Heart right ventricle (tissue), 16 donors: ENCODE measurements at regions not wholly inside any gene's neighbourhood (a gene's known extent, or its start where the extent isn't known, plus 50 kb on each side); places are given as distances from the start of the nearest gene placed in this dataset.
"Not testable (repeated sequence)": the region's sequence is repeated elsewhere in the genome, so short reads cannot be mapped to it uniquely, and the experiment has no call there.

Experiments
- ATAC-seq, 8 donors: fragments of 200-7000 bp; cut with Tn5 transposase; one replicate each; pipeline ENCODE4 v1.9.1; 2020; ENCODE audit warnings: mild to moderate bottlenecking in 8 of 8, moderate library complexity in 8 of 8, moderate number of reproducible peaks in 1 of 8
- DNase-seq, 2 donors: peaks; one replicate each; pipeline ENCODE4 v3.0.0-alpha.2; 2020
- H3K27ac ChIP-seq, 10 donors: fragments of 200-600 bp; sonication (generic) in 2 of 10; one replicate each; pipeline versions ENCODE4 v1.5.0 to v1.8.0; 2020 to 2022; ENCODE audit warnings: mild to moderate bottlenecking in 3 of 10
- H3K27me3 ChIP-seq, 7 donors: fragments of 200-600 bp; one replicate each; pipeline ENCODE4 v1.8.0; 2021 to 2022; ENCODE audit warnings: mild to moderate bottlenecking in 2 of 7
- H3K36me3 ChIP-seq, 9 donors: fragments of 200-600 bp; sonication (generic) in 1 of 9; one replicate each; pipeline versions ENCODE4 v1.5.0 to v1.8.0; 2020 to 2022; ENCODE audit warnings: mild to moderate bottlenecking in 2 of 9
- H3K4me1 ChIP-seq, 9 donors: fragments of 200-600 bp; sonication (generic) in 1 of 9; one replicate each; pipeline versions ENCODE4 v1.5.0 to v1.8.0; 2020 to 2022; ENCODE audit warnings: mild to moderate bottlenecking in 4 of 9
- H3K4me3 ChIP-seq, 10 donors: fragments of 200-600 bp; sonication (generic) in 2 of 10; one replicate each; pipeline versions ENCODE4 v1.5.0 to v1.8.0; 2020 to 2022; ENCODE audit warnings: mild to moderate bottlenecking in 7 of 10, moderate library complexity in 2 of 10
- H3K9me3 ChIP-seq, 11 donors: fragments of 200-600 bp in 10 of 11; sonication (generic) in 2 of 11; one replicate each; pipeline versions ENCODE4 v1.5.0 to v1.8.0; 2013 to 2022; ENCODE audit warnings: mild to moderate bottlenecking in 2 of 11, control low read depth in 1 of 11, moderate library complexity in 1 of 11
- CTCF ChIP-seq, 9 donors: fragments of 200-600 bp; sonication (generic) in 2 of 9; IDR thresholded peaks; one replicate each; pipeline versions ENCODE4 v1.5.0 to v1.8.0; 2021 to 2022; ENCODE audit warnings: antibody characterized with exemption in 9 of 9, mild to moderate bottlenecking in 5 of 9, moderate library complexity in 1 of 9
- WGBS, 2 donors: extraction: QIAGEN DNeasy Blood & Tissue Kit; methylation state at CpG; one replicate each; pipeline ENCODE4 v1.1.7; 2013; ENCODE audit warnings: inconsistent platforms in 1 of 2; 5-methylcytosine and 5-hydroxymethylcytosine counted together
- intact Hi-C, 10 donors: fragments of 100-400 bp; cut with DNase I; formaldehyde crosslinking; loops; one replicate each; pipeline versions ENCODE4 v1.11.1 to v1.14.2; 2022
- donor health status: Arrhythmogenic right ventricular cardiomyopathy.
- donor health status: ischemic (EF 13 %, LVEDD 7.1; RV severe dilation, severe dysfunction).
- donor health status: healthy with polysubstance abuse.
- donor health status: DM: no; HTN: yes; CAD: no.
- donor health status: DM: no; HTN: no; CAD: no.
- donor health status: ischemic (EF 25% LVEDD 6.9; RV normal size, moderate dysfunction).
- donor health status: ischemic (EF 25% LVEDD 5.7; RV mildly dilated, moderate dysfunction).
- donor health status: healthy.
- donor health status: DM: yes; HTN: yes; CAD: no.
- donor health status: Ischemic cardiomyopathy.
- donor health status: ischemic (EF 35%, LVEDD 5.7; RV mildly dilated, moderate dysfunction).
- donor health status: nonischemic (EF 11% LVEDD 7.7; RV severe dilation, severe dysfunction).
- donor health status: DM: yes; HTN: yes; CAD: no.
- donor health status: PGD.
- donor health status: ischemic (EF 29% LVEDD 5.4; RV normal size, mild dysfunction).
- donor health status: nonischemic (EF 23%, LVEDD 6.1; RV moderate dilation, normal function).

GRCh38 chr12:125351788-125352187 is 286.6 kb downstream of the AACS start:
- no peaks in the 10 kb centered on the region for H3K36me3 ChIP-seq
- TF ChIP-seq CTCF (IDR thresholded peaks at IDR 0.05): no peak
- H3K27ac ChIP-seq: no peak overlapping the region
- no peak overlapping the region for H3K4me3 ChIP-seq
- no peak for DNase-seq
- peaks cover 0 to 8% (median 0%) of the 10 kb centered on the region in 9 donors for H3K4me1 ChIP-seq
- H3K27me3 ChIP-seq: peaks cover 0 to 15% (median 0%) of the 10 kb centered on the region in 7 donors
- ATAC-seq: no peak
- peaks cover 0 to 6% (median 0%) of the 10 kb centered on the region in 11 donors for H3K9me3 ChIP-seq
- WGBS, 2 donors: 82 to 88% methylated on average over 2 of the region's 2 CpGs
- intact Hi-C loops: no loop called here

DNA sequence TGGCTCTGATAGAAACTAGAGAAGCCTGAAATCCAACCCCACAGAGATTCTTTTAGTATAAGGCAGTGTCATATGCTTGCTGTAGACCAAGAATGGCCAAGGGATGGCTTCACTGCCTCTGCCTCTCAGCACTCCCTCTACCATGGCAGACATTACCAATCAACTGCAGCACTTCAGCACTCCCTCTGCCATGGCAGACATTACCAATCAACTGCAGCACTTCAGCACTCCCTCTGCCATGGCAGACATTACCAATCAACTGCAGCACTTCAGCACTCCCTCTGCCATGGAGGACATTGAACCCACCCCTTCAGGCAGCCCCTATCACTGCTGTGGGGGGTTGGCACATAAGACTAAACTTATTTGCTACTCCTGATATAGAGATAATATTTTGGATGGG is 287.8 kb downstream of the AACS start:
- H3K4me1 ChIP-seq, DNase-seq, H3K9me3 ChIP-seq, H3K27ac ChIP-seq, ATAC-seq, H3K4me3 ChIP-seq, H3K36me3 ChIP-seq, intact Hi-C loops: not testable (repeated sequence)
- H3K27me3 ChIP-seq: peaks cover 0 to 11% (median 0%) of the 10 kb centered on the region in 7 donors

GRCh38 chr12:125353871-125354270 is 288.6 kb downstream of the AACS start:
- ATAC-seq (no peak), DNase-seq (no peak)
- Histone ChIP-seq H3K4me3 (no peak overlapping the region), H3K27me3 (peaks cover 0 to 11% (median 0%) of the 10 kb centered on the region in 7 donors), H3K9me3 (peaks cover 0 to 18% (median 0%) of the 10 kb centered on the region in 11 donors), H3K4me1 (no peaks in the 10 kb centered on the region), H3K36me3 (no peaks in the 10 kb centered on the region), H3K27ac (no peak overlapping the region)
- intact Hi-C loops: no loop called here
- WGBS, 2 donors: 92 to 100% methylated on average over 2 of the region's 2 CpGs
- TF ChIP-seq CTCF (IDR thresholded peaks at IDR 0.05): no peak

DNA sequence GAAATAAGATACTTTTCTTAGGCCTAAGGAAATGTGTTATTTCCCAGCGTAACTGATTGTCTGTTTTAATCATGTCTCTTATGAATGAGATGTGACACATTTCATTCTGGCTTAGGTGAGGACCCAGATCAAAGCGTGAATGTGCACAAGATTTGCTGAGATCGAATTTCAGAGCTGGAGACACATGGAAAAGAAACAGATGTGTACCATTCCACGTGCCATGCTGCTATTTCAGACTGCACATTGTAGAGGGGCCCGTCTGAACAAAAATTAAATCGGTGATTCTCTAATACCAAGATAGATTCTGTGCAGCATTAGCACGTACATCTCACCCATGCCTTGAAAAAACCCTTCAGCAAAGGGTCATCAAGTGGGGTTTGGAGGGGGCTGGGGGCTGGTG is 290.4 kb downstream of the AACS start:
- no peak for TF ChIP-seq CTCF (IDR thresholded peaks at IDR 0.05)
- WGBS, 2 donors: 35 to 45% methylated on average over 7 of the region's 7 CpGs
- Histone ChIP-seq H3K9me3 (peaks cover 0 to 19% (median 0%) of the 10 kb centered on the region in 11 donors), H3K27ac (no peak overlapping the region), H3K36me3 (no peaks in the 10 kb centered on the region), H3K4me3 (no peak overlapping the region), H3K27me3 (peaks cover 0 to 5% (median 0%) of the 10 kb centered on the region in 7 donors), H3K4me1 (no peaks in the 10 kb centered on the region)
- ATAC-seq (no peak), DNase-seq (no peak)
- intact Hi-C loops: no loop called here

DNA sequence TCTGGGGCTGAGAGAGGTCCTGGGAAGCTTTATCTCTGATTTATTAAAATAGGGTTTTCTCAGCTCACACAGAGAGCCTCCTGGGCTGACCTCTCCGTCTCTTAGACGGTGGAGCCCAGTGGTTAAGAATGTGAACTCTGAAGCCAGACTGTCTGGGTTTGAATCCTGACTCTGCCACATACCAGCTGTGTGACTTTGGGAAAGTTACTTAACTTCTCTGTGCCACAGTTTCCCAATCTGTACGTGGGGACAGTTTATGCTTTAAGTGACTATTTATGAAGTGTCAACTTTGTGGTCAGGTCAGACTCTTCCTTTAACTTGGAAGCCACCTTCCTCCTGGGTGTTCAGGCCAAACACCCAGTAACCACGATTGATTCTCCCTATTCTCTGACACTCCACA is 290.9 kb downstream of the AACS start:
- ATAC-seq (no peak), DNase-seq (no peak)
- intact Hi-C loops: no loop called here
- Histone ChIP-seq H3K4me3 (no peak overlapping the region), H3K27me3 (peaks cover 0 to 5% (median 0%) of the 10 kb centered on the region in 7 donors), H3K36me3 (no peaks in the 10 kb centered on the region), H3K9me3 (peaks cover 0 to 19% (median 0%) of the 10 kb centered on the region in 11 donors), H3K27ac (no peak overlapping the region), H3K4me1 (no peaks in the 10 kb centered on the region)
- TF ChIP-seq CTCF (IDR thresholded peaks at IDR 0.05): no peak
- WGBS, 2 donors: 74 to 88% methylated on average over 4 of the region's 4 CpGs
